H9 (cell line): ENCODE measurements at regions not wholly inside any gene's neighbourhood (a gene's known extent, or its start where the extent isn't known, plus 50 kb on each side); places are given as distances from the start of the nearest gene placed in this dataset.

Experiments used
- DNase-seq: peaks from one replicate; pipeline ENCODE4 v3.0.0-alpha.2; 2017
- H2AFZ ChIP-seq: one replicate; pipeline ENCODE4 v1.6.1; 2013; ENCODE audit warnings: mild to moderate bottlenecking, low read length, control low read depth, moderate library complexity
- H2AK5ac ChIP-seq: 2 replicates; pipeline ENCODE4 v1.6.1; 2013; ENCODE audit warnings: low read length, control low read depth, mixed read lengths; ENCODE audit not compliant: insufficient read length
- H2BK120ac ChIP-seq: one replicate; pipeline ENCODE4 v1.6.1; 2013; ENCODE audit warnings: low read depth, mild to moderate bottlenecking, low read length, control low read depth, inconsistent platforms; ENCODE audit not compliant: poor library complexity, severe bottlenecking
- H2BK12ac ChIP-seq: 2 replicates; pipeline ENCODE4 v1.6.1; 2013; ENCODE audit warnings: low read length, control low read depth, mixed read lengths, low read depth; ENCODE audit not compliant: insufficient read length
- H2BK15ac ChIP-seq: 2 replicates; pipeline ENCODE4 v1.6.1; 2013; ENCODE audit warnings: low read depth, low read length, control low read depth
- H2BK20ac ChIP-seq: one replicate; pipeline ENCODE4 v1.6.1; 2013; ENCODE audit warnings: low read depth, mild to moderate bottlenecking, low read length, control low read depth, inconsistent platforms; ENCODE audit not compliant: poor library complexity, severe bottlenecking
- H2BK5ac ChIP-seq: 2 replicates; pipeline ENCODE4 v1.6.1; 2013; ENCODE audit warnings: low read length, control low read depth, mixed read lengths; ENCODE audit not compliant: insufficient read length
- H3K14ac ChIP-seq: 2 replicates; pipeline ENCODE4 v1.6.1; 2013; ENCODE audit warnings: low read length, control low read depth; ENCODE audit not compliant: insufficient read depth
- H3K18ac ChIP-seq: 2 replicates; pipeline ENCODE4 v1.6.1; 2013; ENCODE audit warnings: low read depth, mild to moderate bottlenecking, mixed read lengths, low read length, control low read depth; ENCODE audit not compliant: insufficient read length
- H3K23ac ChIP-seq: 2 replicates; pipeline ENCODE4 v1.6.1; 2013; ENCODE audit warnings: low read length, control low read depth, mixed read lengths, low read depth; ENCODE audit not compliant: insufficient read length
- H3K23me2 ChIP-seq: 2 replicates; pipeline ENCODE4 v1.6.1; 2013; ENCODE audit warnings: low read depth, mild to moderate bottlenecking, mixed read lengths, low read length, control low read depth; ENCODE audit not compliant: insufficient read length, poor library complexity, severe bottlenecking
- H3K27ac ChIP-seq: 2 replicates; pipeline ENCODE4 v1.5.1; 2013; ENCODE audit warnings: low read length, control low read depth, mixed read lengths, low read depth; ENCODE audit not compliant: insufficient read length
- H3K27me3 ChIP-seq: 2 replicates; pipeline ENCODE4 v1.6.1; 2013; ENCODE audit warnings: low read length, control low read depth, inconsistent platforms; ENCODE audit not compliant: insufficient read depth
- H3K4ac ChIP-seq: 2 replicates; pipeline ENCODE4 v1.6.1; 2013; ENCODE audit warnings: low read depth, mild to moderate bottlenecking, control low read depth, inconsistent platforms, low read length, moderate library complexity
- H3K4me1 ChIP-seq: 2 replicates; pipeline ENCODE4 v1.6.1; 2013; ENCODE audit warnings: low read length, control low read depth, inconsistent platforms; ENCODE audit not compliant: insufficient read depth
- H3K4me2 ChIP-seq: 2 replicates; pipeline ENCODE4 v1.6.1; 2013; ENCODE audit warnings: low read length, control low read depth, mixed read lengths; ENCODE audit not compliant: insufficient read length, insufficient read depth
- H3K56ac ChIP-seq: 2 replicates; pipeline ENCODE4 v1.6.1; 2013; ENCODE audit warnings: low read depth, mild to moderate bottlenecking, mixed read lengths, low read length, control low read depth; ENCODE audit not compliant: insufficient read length
- H3K79me1 ChIP-seq: 2 replicates; pipeline ENCODE4 v1.6.1; 2013; ENCODE audit warnings: low read depth, mild to moderate bottlenecking, moderate library complexity, low read length, control low read depth, inconsistent platforms; ENCODE audit not compliant: insufficient read depth, poor library complexity, severe bottlenecking
- H3K79me2 ChIP-seq: 2 replicates; pipeline ENCODE4 v1.6.1; 2013; ENCODE audit warnings: low read length, control low read depth, inconsistent platforms; ENCODE audit not compliant: insufficient read depth
- H3K9ac ChIP-seq: 2 replicates; pipeline ENCODE4 v1.6.1; 2013; ENCODE audit warnings: low read length, control low read depth, mixed read lengths; ENCODE audit not compliant: insufficient read length; ENCODE audit errors: extremely low read depth
- H3K9me3 ChIP-seq: one replicate; pipeline ENCODE4 v1.6.1; 2013; ENCODE audit warnings: low read depth, low read length, inconsistent platforms; ENCODE audit not compliant: control insufficient read depth
- H3T11ph ChIP-seq: one replicate; pipeline ENCODE4 v1.6.1; 2013; ENCODE audit warnings: mild to moderate bottlenecking, low read length, control low read depth, inconsistent platforms
- H4K20me1 ChIP-seq: one replicate; pipeline ENCODE4 v1.6.1; 2013; ENCODE audit not compliant: control insufficient read depth, insufficient read length, insufficient read depth
- H4K5ac ChIP-seq: 2 replicates; pipeline ENCODE4 v1.6.1; 2013; ENCODE audit warnings: low read depth, mild to moderate bottlenecking, mixed read lengths, low read length, control low read depth; ENCODE audit not compliant: insufficient read length
- H4K8ac ChIP-seq: replicated peaks from 2 replicates; pipeline ENCODE4 v1.6.1; 2013; ENCODE audit warnings: low read length, control low read depth, mixed read lengths, low read depth; ENCODE audit not compliant: insufficient read length
- H4K91ac ChIP-seq: 2 replicates; pipeline ENCODE4 v1.6.1; 2013; ENCODE audit warnings: low read depth, mild to moderate bottlenecking, moderate library complexity, mixed read lengths, low read length, control low read depth; ENCODE audit not compliant: insufficient read length
- H3K27ac Mint-ChIP-seq, 3 experiments: 2 replicates in 2 of 3; 3 replicates in 1 of 3; pipeline ENCODE4 v1.8.0; 2020 to 2021; ENCODE audit warnings: mixed read lengths in 3 of 3, mild to moderate bottlenecking in 1 of 3, moderate library complexity in 1 of 3
- H3K27me3 Mint-ChIP-seq: 2 replicates; pipeline ENCODE4 v1.8.0; 2021; ENCODE audit warnings: low read depth, mild to moderate bottlenecking, moderate library complexity, mixed read lengths
- H3K36me3 Mint-ChIP-seq, 3 experiments: 2 replicates in 2 of 3; 3 replicates in 1 of 3; pipeline ENCODE4 v1.8.0; 2020 to 2021; ENCODE audit warnings: low read depth in 3 of 3, mixed read lengths in 3 of 3; ENCODE audit not compliant: insufficient read depth in 1 of 3
- H3K4me1 Mint-ChIP-seq, 2 experiments: 2 replicates each; pipeline ENCODE4 v1.8.0; 2020; ENCODE audit warnings: mixed read lengths in 2 of 2
- H3K4me3 Mint-ChIP-seq, 2 experiments: 2 replicates in 1 of 2; 3 replicates in 1 of 2; pipeline ENCODE4 v1.8.0; 2020 to 2021; ENCODE audit warnings: mild to moderate bottlenecking in 2 of 2, mixed read lengths in 2 of 2, moderate library complexity in 1 of 2
- H3K9me3 Mint-ChIP-seq, 2 experiments: 2 replicates in 1 of 2; 3 replicates in 1 of 2; pipeline ENCODE4 v1.8.0; 2020; ENCODE audit warnings: mild to moderate bottlenecking in 2 of 2, mixed read lengths in 2 of 2, moderate library complexity in 1 of 2
- CTCF ChIP-seq: fragments of 200-600 bp; sonication (generic); conservative IDR thresholded peaks from 3 replicates; pipeline ENCODE4 v1.8.0; 2021; ENCODE audit warnings: antibody characterized with exemption, mild to moderate bottlenecking
- WGBS: extraction: QIAGEN DNeasy Blood & Tissue Kit; methylation state at CpG from one replicate; pipeline ENCODE4 v1.1.7; 2013; ENCODE audit warnings: missing lambda C conversion rate, low lambda C conversion rate, mixed read lengths; ENCODE audit not compliant: insufficient read length; ENCODE audit errors: extremely low coverage; 5-methylcytosine and 5-hydroxymethylcytosine counted together

- Histone ChIP-seq H3K27ac (no peak overlapping the region), H3K4me1 (no peaks in the 10 kb centered on the region), H3K79me2 (no peaks in the 10 kb centered on the region), H2BK120ac (no peak overlapping the region), H2AFZ (no peak overlapping the region), H3K9me3 (no peaks in the 10 kb centered on the region), H3K9ac (no peak overlapping the region), H3K56ac (no peak overlapping the region), H3K14ac (no peak overlapping the region), H3K18ac (no peak overlapping the region), H2BK15ac (no peak overlapping the region), H4K5ac (no peak overlapping the region), H3T11ph (no peak overlapping the region), H2BK20ac (no peak overlapping the region), H3K23ac (no peak overlapping the region), H4K8ac (no peak overlapping the region), H3K4ac (no peak overlapping the region), H4K20me1 (no peaks in the 10 kb centered on the region), H3K23me2 (no peaks in the 10 kb centered on the region), H2AK5ac (no peak overlapping the region), H4K91ac (no peak overlapping the region), H3K79me1 (no peaks in the 10 kb centered on the region), H2BK5ac (no peak overlapping the region), H3K27me3 (no peaks in the 10 kb centered on the region), H3K4me2 (no peak overlapping the region), H2BK12ac (no peak overlapping the region)
- DNase-seq, result no peak
- TF ChIP-seq CTCF, result no peak
- peaks cover 22 to 23% of the 10 kb centered on the region in 2 experiments; a peak in 4 of 5 replicates for H3K9me3 Mint-ChIP-seq
- no peaks in the 10 kb centered on the region for H3K4me1 Mint-ChIP-seq
- no peak overlapping the region for H3K27ac Mint-ChIP-seq
- no peak overlapping the region for H3K4me3 Mint-ChIP-seq
- H3K36me3 Mint-ChIP-seq, result peaks cover 1 to 3% (median 2%) of the 10 kb centered on the region in 3 experiments; a peak in 3 of 7 replicates
- WGBS, result no CpG with 5 or more reads among the region's 32 CpGs
- no peaks in the 10 kb centered on the region for H3K27me3 Mint-ChIP-seq
These were observed 240.9 kb downstream of the TRIM36 start for GRCh38 chr5:114928644-114929462.
